HG03139 (cell line): ENCODE measurements at regions not wholly inside any gene's neighbourhood (a gene's known extent, or its start where the extent isn't known, plus 50 kb on each side); places are given as distances from the start of the nearest gene placed in this dataset.
"Not testable (repeated sequence)": the region's sequence is repeated elsewhere in the genome, so short reads cannot be mapped to it uniquely, and the experiment has no call there.

Experiments used
- ATAC-seq: cut with Tn5 transposase; IDR thresholded peaks from one replicate; pipeline ENCODE4 v1.9.1; 2021; ENCODE audit not compliant: unreplicated experiment

- no peak for ATAC-seq
Observed at GRCh38 chr9:111094433-111094924, 56.2 kb upstream of the LPAR1 start.

- not testable (repeated sequence) for ATAC-seq
Observed at GRCh38 chr9:111092167-111092566, 53.9 kb upstream of the LPAR1 start.
